PC-3 (cell line): ENCODE measurements at regions not wholly inside any gene's neighbourhood (a gene's known extent, or its start where the extent isn't known, plus 50 kb on each side); places are given as distances from the start of the nearest gene placed in this dataset.

Experiments used
- ATAC-seq: fragments of 200-7000 bp; cut with Tn5 transposase; 2 replicates; pipeline ENCODE4 v1.9.1; 2020; ENCODE audit warnings: mild to moderate bottlenecking, moderate library complexity
- BruUV-seq: library from RNA; stranded (reverse); fragments of 400-500 nt; replicated peaks from 2 replicates; lab custom pipeline; 2021; lab: Mats Ljungman, UMichigan
- CTCF ChIA-PET: fragments of 300-600 bp; sonication (Branson Sonifier 250); formaldehyde crosslinking; loops from one replicate; lab custom pipeline; 2022; ENCODE audit warnings: antibody characterized with exemption; lab: Charles Lee
- POLR2A ChIA-PET: fragments of 300-600 bp; sonication (Branson Sonifier 250); formaldehyde crosslinking; loops from one replicate; lab custom pipeline; 2022; ENCODE audit warnings: antibody characterized with exemption; ENCODE audit not compliant: unreplicated experiment; lab: Charles Lee
- DNase-seq: peaks from one replicate; pipeline ENCODE4 v3.0.0-alpha.2; 2015
- H2AFZ ChIP-seq: fragments of 300-600 bp; sonication (generic); 2 replicates; pipeline ENCODE4 v1.6.0; 2016; ENCODE audit warnings: antibody characterized with exemption, low read length
- H3F3A ChIP-seq: fragments of 300-600 bp; sonication (generic); one replicate; pipeline ENCODE4 v1.6.0; 2017; ENCODE audit warnings: antibody characterized with exemption, low read length, control low read depth, mild to moderate bottlenecking; ENCODE audit not compliant: unreplicated experiment
- H3K27ac ChIP-seq: fragments of 300-600 bp; sonication (generic); 2 replicates; pipeline ENCODE4 v1.5.1; 2016; ENCODE audit warnings: mild to moderate bottlenecking, low read length
- H3K27me3 ChIP-seq: fragments of 300-600 bp; sonication (generic); 2 replicates; pipeline ENCODE4 v1.6.1; 2016; ENCODE audit warnings: low read length, mixed read lengths
- H3K36me3 ChIP-seq: fragments of 300-600 bp; sonication (generic); 2 replicates; pipeline ENCODE4 v1.6.1; 2016; ENCODE audit warnings: low read depth, mixed run types, low read length, mixed read lengths
- H3K4me1 ChIP-seq: fragments of 300-600 bp; sonication (generic); 2 replicates; pipeline ENCODE4 v1.5.1; 2016; ENCODE audit warnings: low read length; ENCODE audit not compliant: insufficient read depth
- H3K4me2 ChIP-seq: fragments of 300-600 bp; sonication (generic); 2 replicates; pipeline ENCODE4 v1.6.0; 2016; ENCODE audit warnings: low read length
- H3K4me3 ChIP-seq: fragments of 300-600 bp; sonication (generic); 2 replicates; pipeline ENCODE4 v1.5.1; 2016; ENCODE audit warnings: mild to moderate bottlenecking, low read length, mixed read lengths
- H3K79me2 ChIP-seq: fragments of 300-600 bp; sonication (generic); 2 replicates; pipeline ENCODE4 v1.6.1; 2017; ENCODE audit warnings: low read length, mixed read lengths
- H3K9ac ChIP-seq: fragments of 300-600 bp; sonication (generic); 2 replicates; pipeline ENCODE4 v1.6.0; 2016; ENCODE audit warnings: mild to moderate bottlenecking, low read length
- H3K9me2 ChIP-seq: fragments of 300-600 bp; sonication (generic); replicated peaks from 2 replicates; pipeline ENCODE4 v1.6.1; 2016; ENCODE audit warnings: mixed run types, low read length, mixed read lengths
- H3K9me3 ChIP-seq: fragments of 300-600 bp; sonication (generic); 2 replicates; pipeline ENCODE4 v1.6.1; 2016; ENCODE audit warnings: low read length, mixed read lengths
- H4K20me1 ChIP-seq: fragments of 300-600 bp; sonication (generic); 2 replicates; pipeline ENCODE4 v1.6.1; 2016; ENCODE audit warnings: low read length, mixed read lengths
- EZH2 ChIP-seq: fragments of 300-600 bp; sonication (generic); IDR thresholded peaks from one replicate; pipeline ENCODE4 v1.6.1; 2017; ENCODE audit warnings: antibody characterized with exemption, mild to moderate bottlenecking, low read length; ENCODE audit not compliant: unreplicated experiment
- EZH2phosphoT487 ChIP-seq: fragments of 300-600 bp; sonication (generic); IDR thresholded peaks from 2 replicates; pipeline ENCODE4 v1.6.1; 2018; ENCODE audit warnings: mild to moderate bottlenecking, antibody characterized with exemption, low read length, borderline replicate concordance
- intact Hi-C: fragments of 100-400 bp; cut with micrococcal nuclease; formaldehyde crosslinking; loops from 2 replicates; pipeline ENCODE4 v1.9.0; 2023
- TF ChIP-seq, protein P1 (sequence below): fragments of 300-600 bp; sonication (generic); conservative IDR thresholded peaks from 2 replicates; pipeline ENCODE4 v1.5.1; 2017; ENCODE audit warnings: antibody characterized with exemption, low read depth, mild to moderate bottlenecking, low read length

DNA sequence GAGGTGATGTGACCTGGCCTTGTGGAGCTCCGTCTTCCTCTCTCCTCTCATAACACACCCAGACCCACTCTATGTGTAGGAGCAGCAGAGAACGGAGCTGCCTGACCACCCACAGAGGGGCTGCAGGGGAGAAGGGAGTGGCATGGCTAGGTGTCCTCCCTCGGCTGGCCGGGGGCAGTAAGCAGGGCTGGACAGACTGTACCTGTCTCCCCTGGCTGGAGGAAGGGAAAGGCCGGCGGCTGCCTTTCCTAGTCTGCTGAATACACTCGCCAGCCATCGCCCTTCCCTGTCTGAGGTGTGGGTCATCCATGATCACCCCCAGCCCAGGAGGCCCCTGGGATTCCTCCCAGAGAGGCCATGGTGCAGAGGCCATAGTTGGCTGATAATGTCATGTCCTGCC, 187.2 kb upstream of the AJAP1 start:
- Histone ChIP-seq H3K9me3 (peaks cover 11% of the 10 kb centered on the region; the same call in 1 of the 2 replicates), H2AFZ (no peak overlapping the region)
- CTCF ChIA-PET, result no interaction called here

DNA sequence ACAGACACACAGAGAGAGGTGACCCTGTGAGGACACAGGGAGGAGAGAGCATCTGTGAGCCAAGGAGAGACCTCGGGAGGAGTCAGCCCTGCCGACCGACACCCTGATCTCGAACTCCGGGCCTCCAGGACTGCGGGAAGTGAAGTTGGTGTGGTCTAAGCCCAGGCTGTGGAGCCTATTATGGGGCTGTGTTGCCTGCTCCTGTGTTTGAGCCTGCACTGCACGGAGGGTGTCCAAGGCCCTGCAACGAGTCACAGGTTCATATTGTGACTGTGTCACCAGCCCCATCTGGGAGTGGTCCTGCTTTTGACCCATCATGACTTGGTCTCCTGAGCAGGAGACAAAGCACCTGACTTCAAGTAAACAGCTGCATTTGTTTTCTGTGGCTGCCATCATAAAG, 186.0 kb upstream of the AJAP1 start:
- no peaks in the 10 kb centered on the region for H3F3A ChIP-seq
- peaks cover 28% of the 10 kb centered on the region for H3K27me3 ChIP-seq
- intact Hi-C loops, result no loop called here
- no peak overlapping the region for H3K4me2 ChIP-seq
- no peaks in the 10 kb centered on the region for H3K9me2 ChIP-seq
- H3K4me3 ChIP-seq, result no peak overlapping the region
- TF ChIP-seq EZH2phosphoT487 (no peak), EZH2 (no peak)
- TF ChIP-seq, protein P1, sequence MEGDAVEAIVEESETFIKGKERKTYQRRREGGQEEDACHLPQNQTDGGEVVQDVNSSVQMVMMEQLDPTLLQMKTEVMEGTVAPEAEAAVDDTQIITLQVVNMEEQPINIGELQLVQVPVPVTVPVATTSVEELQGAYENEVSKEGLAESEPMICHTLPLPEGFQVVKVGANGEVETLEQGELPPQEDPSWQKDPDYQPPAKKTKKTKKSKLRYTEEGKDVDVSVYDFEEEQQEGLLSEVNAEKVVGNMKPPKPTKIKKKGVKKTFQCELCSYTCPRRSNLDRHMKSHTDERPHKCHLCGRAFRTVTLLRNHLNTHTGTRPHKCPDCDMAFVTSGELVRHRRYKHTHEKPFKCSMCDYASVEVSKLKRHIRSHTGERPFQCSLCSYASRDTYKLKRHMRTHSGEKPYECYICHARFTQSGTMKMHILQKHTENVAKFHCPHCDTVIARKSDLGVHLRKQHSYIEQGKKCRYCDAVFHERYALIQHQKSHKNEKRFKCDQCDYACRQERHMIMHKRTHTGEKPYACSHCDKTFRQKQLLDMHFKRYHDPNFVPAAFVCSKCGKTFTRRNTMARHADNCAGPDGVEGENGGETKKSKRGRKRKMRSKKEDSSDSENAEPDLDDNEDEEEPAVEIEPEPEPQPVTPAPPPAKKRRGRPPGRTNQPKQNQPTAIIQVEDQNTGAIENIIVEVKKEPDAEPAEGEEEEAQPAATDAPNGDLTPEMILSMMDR, result no peak
- no peak overlapping the region for H3K27ac ChIP-seq
- ChIA-PET POLR2A (no interaction called here), CTCF (no interaction called here)
- no peaks in the 10 kb centered on the region for H4K20me1 ChIP-seq
- ATAC-seq, result no peak
- no TSS peak for BruUV-seq
- no peak overlapping the region for H2AFZ ChIP-seq
- peaks cover 10% of the 10 kb centered on the region for H3K9me3 ChIP-seq
- no peaks in the 10 kb centered on the region for H3K36me3 ChIP-seq
- H3K79me2 ChIP-seq, result no peaks in the 10 kb centered on the region
- H3K9ac ChIP-seq, result no peak overlapping the region
- no peak for DNase-seq
- no peaks in the 10 kb centered on the region for H3K4me1 ChIP-seq

More for the DNA sequence above, 187.2 kb upstream of the AJAP1 start:
- BruUV-seq, result no TSS peak
- H3K9me2 ChIP-seq, result no peaks in the 10 kb centered on the region
- no peak overlapping the region for H3K4me3 ChIP-seq
- no peak overlapping the region for H3K27ac ChIP-seq
- no peaks in the 10 kb centered on the region for H3K36me3 ChIP-seq
- no peaks in the 10 kb centered on the region for H4K20me1 ChIP-seq
- no peak overlapping the region for H3K4me2 ChIP-seq
- POLR2A ChIA-PET, result no interaction called here
- TF ChIP-seq EZH2, result no peak
- TF ChIP-seq EZH2phosphoT487, result no peak
- TF ChIP-seq, protein P1, result no peak
- H3K4me1 ChIP-seq, result no peaks in the 10 kb centered on the region
- H3K27me3 ChIP-seq, result peaks cover 30% of the 10 kb centered on the region
- ATAC-seq (no peak), DNase-seq (no peak)
- no peaks in the 10 kb centered on the region for H3K79me2 ChIP-seq
- intact Hi-C loops, result no loop called here
- H3F3A ChIP-seq, result no peaks in the 10 kb centered on the region
- H3K9ac ChIP-seq, result no peak overlapping the region

DNA sequence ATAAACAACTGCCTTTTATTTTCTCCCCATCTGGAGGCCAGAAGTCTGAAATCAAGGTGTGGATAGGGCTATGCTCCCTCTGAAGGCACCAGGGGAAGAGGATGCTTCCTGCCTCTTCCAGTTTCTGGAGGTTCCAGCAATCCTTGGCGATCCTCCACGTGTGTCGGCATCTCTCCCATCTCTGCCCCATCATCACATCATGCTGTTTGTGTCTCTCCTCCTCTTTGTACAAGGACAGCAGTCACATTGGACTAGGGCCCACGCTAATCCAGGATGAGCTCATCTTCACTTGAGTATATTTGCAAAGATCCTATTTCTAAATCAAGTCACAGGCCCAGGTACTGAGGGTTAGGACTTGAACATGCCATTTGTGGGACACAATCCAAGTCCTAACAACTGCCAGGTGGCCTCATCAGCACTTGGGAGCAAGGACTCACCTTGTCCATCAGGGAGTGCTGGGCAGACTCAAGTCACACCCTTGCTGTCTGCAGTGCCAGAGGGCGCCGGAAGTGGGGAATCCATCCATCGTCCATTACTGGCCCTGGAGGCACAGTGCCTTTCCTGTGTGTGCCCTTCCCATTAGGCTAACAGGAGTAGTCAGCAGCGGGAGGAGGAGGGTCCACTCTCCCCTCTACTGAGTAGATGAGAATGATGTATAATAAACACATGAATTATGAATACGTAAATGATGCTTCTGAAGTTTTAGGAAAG, 185.4 kb upstream of the AJAP1 start:
- no TSS peak for BruUV-seq
- CTCF ChIA-PET, result no interaction called here
- Histone ChIP-seq H3K9me2 (no peaks in the 10 kb centered on the region), H3K4me2 (no peak overlapping the region), H3K36me3 (no peaks in the 10 kb centered on the region), H3K9me3 (peaks cover 13% of the 10 kb centered on the region), H3K4me3 (no peak overlapping the region), H3K79me2 (no peaks in the 10 kb centered on the region), H2AFZ (no peak overlapping the region), H4K20me1 (no peaks in the 10 kb centered on the region), H3K27ac (no peak overlapping the region), H3K27me3 (peaks cover 28% of the 10 kb centered on the region), H3K9ac (no peak overlapping the region), H3K4me1 (no peaks in the 10 kb centered on the region), H3F3A (no peaks in the 10 kb centered on the region)
- ATAC-seq (no peak), DNase-seq (no peak)
- POLR2A ChIA-PET, result no interaction called here
- TF ChIP-seq, protein P1, result no peak
- TF ChIP-seq EZH2, result no peak
- no peak for TF ChIP-seq EZH2phosphoT487
- intact Hi-C loops, result no loop called here
